ENCODE measurements at regions not wholly inside any gene's neighbourhood (a gene's known extent, or its start where the extent isn't known, plus 50 kb on each side); places are given as distances from the start of the nearest gene placed in this dataset.
"Not testable (repeated sequence)": the region's sequence is repeated elsewhere in the genome, so short reads cannot be mapped to it uniquely, and the experiment has no call there.

DNA sequence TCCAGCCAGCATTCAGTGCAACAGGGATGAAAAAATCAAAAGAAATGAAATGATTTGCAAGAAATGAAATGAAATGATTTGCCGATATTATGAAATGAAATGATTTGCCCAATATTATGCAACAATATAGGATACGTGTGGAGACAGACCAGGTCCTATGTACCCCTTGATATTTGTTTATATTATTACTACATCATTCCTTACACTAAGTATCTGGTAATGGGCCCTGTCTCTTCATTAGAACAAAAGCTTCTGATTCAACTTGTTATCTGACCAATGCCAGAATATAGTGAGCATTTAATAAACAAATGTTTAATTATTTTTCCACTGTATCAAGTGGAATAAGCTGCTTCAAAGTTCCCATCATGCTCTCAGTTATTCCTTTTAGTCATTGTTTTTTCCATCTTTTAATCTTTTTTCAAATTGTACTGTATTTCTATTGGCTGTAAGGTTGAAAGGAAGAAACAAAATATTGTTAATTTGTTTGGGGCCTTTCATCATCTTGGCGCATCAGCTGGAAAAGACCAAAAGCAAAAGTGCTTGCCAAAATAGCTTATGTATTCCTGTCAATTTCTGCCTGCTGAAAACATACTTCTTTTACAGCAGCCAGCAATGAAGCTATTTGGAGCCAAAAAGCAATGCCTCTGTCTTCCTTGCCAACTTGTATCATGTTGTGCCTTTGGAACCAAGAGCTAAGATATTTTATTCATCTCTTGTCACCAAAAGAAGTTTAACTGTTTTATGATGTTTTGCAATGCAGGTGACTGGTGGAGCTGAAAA is 2314.9 kb downstream of the LRRC4C start:
- DNase-seq (ENCODE audit: low spot score) = no peak

DNA sequence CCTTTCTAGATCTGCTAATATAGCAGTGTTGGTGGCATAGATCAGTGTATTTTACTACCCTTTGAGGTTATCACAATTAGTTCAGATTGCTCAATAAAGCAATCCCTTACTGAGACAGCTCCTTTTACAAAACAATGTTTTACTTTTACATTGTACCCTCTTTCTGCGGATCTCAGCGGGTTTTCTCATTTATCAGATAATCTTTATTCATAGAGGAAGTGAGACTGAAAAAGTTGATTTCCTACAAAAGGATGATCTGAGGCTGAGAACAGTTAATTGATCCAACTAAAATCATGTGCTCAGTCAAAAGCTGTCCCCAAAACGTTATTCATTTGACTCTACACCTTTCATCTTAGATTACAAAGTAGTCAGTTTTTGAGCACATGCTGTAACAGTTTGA is 2319.9 kb downstream of the LRRC4C start:
- DNase-seq (ENCODE audit: low spot score) = no peak

GRCh38 chr11:39120890-39121289 is 2338.6 kb downstream of the LRRC4C start:
- no peak for DNase-seq (ENCODE audit: low spot score)

GRCh38 chr11:39113606-39114005 is 2345.8 kb downstream of the LRRC4C start:
- no peak for DNase-seq (ENCODE audit: low spot score)

DNA sequence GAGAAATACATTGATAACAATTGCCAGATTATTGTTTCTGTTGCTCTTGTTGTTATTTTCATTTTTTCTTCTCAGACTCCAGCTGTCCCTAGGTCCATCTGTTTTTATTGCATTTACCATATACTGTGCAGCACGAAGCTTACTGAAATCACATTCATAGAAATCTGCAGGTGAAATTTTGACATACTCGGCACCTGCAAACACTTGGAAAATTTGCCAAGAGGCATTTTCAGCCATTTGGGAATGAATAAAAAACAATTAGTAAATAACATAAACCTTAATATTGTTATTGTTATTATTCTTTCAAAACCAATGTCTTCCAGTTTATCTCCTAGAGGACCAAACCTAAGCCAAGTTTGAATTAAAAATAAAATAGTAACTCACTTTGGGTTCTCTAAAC is 2357.2 kb downstream of the LRRC4C start:
- no peak for DNase-seq (ENCODE audit: low spot score)

- no peak for DNase-seq (ENCODE audit: low spot score)
Observed at GRCh38 chr11:39078465-39078864, 2381.0 kb downstream of the LRRC4C start.

DNA sequence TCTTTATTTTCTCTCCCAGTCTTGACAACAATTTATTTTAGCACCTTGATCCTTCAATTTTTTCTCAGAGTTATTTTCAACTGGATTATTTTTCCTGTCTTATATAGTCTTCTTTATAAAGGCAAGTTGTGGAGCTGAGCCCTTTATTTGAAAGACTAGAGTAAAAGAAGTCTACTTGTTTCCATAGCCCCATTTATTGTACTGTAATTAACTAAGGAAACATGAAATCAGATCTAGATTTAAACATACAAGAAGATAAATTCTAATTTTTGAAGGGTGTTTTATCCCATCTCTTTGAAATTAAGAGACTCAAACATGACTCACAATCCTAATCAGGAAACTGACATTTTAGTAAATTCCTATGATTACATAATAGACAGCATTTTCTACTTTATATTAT is 2421.8 kb downstream of the LRRC4C start:
- DNase-seq (ENCODE audit: low spot score) = no peak

DNA sequence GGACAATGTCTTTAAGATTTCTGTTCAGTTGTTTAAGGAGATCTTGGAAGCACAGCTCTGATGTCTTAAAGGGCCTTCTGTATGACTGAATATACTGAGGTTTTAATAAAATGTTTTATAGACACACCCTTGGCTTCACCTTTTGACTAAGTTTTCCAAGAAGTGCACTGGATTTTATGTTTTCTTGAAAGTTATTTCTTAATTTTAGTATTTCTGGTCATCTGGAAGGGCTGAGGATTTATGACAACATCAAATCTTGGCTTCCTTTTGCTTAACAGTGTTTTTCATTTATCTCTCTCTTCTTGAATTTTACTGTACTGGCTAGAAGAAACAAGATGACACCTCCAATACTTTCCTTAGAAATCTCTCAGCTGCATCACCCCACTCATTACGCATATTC is 2423.4 kb downstream of the LRRC4C start:
- no peak for DNase-seq (ENCODE audit: low spot score)

GRCh38 chr11:39021539-39021938 is 2423.5 kb upstream of the RAG2 start:
- DNase-seq (ENCODE audit: low spot score) = no peak

DNA sequence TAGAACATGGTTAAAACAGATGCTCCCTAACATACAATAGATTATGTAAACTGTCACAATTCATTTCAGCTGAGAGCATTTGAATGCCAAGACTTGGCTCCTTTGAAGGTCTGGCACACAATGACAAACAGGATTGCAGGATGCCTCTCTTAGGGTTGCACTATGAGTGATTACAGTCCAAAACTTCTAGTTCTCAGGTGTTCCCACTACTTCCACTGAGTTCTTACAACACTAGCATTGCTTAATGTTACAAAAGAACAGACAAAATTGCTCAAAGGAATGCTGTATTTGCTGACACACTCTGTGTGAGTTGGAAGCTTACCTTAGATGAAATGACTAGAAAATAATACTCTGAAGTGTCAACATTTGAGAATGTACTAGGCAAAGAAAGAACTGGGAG is 2413.8 kb upstream of the RAG2 start:
- DNase-seq (ENCODE audit: low spot score) = peak; percentile 12

DNA sequence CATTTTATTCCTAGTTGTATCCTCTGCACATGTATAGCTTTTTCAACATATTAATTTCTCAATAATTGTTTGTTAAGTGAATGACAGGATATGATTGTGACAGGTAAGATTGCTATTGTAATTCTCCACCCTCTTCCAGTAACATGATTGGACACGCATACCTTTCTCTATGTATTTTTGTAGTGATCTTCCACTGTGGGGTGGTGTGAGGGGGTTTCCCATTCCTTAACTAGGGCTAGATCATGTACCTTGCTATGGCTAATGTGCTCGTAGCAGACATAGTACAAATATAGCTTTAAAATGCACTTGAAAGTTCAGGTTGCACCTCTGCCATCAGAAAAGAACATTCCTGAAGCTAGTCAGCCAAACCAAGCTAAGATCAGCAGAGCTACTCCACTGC is 2392.8 kb upstream of the RAG2 start:
- DNase-seq (ENCODE audit: low spot score) = no peak

DNA sequence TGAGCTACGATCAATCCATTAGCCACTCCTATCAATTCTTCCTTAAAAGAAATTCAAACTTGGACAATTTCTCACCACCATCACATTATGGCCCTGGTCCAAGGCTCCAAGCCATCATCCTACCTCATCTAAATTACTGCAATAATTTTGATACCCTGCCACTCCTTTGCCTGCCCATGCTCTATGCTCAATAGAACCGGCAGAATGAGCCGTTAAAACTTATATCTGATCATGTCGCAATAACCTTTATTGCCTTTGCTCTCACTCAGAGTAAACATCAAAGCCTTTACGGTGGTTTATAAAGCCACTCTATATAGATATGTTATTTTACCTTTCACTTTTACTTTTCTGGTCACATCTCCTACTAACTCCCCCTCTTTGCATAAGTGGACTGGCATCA is 2392.1 kb upstream of the RAG2 start:
- DNase-seq (ENCODE audit: low spot score) = no peak

GRCh38 chr11:38988908-38989307 is 2390.9 kb upstream of the RAG2 start:
- DNase-seq (ENCODE audit: low spot score) = no peak

- no peak for DNase-seq (ENCODE audit: low spot score)
Observed at GRCh38 chr11:38972220-38972619, 2374.2 kb upstream of the RAG2 start.

DNA sequence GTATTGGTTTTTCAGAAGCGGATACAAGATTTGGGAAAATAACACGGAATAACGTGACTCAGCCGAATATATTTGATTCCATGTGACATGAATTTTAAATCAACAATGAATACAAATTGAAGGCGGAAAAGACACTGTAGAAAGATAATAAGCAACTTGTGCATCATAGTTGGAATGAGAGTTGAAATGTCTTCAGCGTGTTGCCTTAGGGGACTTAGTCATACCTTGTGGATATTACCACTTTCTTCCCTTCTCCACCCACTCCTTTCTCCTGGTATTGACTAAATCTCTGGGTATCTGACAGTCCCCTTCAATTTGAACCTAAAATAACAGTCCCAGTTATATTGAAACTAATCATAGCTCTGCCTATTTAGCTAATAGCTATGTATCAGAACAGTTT is 2373.1 kb upstream of the RAG2 start:
- DNase-seq (ENCODE audit: low spot score) = no peak

DNA sequence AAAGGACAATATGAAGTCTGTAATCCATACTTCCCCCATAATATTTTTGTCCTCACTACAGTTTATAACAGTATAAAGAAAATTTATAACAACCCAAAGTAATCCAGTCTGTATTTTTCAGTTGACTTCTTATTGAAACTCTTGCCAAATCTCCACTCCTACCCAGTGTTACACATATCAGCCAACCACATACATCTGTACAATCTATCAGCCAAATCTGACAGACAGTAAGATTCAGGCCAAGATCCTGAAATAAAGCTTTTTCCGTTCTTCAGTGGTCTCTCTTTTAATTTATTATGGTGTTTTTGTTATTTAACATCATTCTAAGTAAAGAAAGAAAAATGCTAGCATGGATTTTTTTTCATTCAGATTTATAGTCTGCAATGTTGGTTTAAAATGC is 2370.9 kb upstream of the RAG2 start:
- no peak for DNase-seq (ENCODE audit: low spot score)

GRCh38 chr11:38952698-38953097 is 2354.7 kb upstream of the RAG2 start:
- no peak for DNase-seq (ENCODE audit: low spot score)

DNA sequence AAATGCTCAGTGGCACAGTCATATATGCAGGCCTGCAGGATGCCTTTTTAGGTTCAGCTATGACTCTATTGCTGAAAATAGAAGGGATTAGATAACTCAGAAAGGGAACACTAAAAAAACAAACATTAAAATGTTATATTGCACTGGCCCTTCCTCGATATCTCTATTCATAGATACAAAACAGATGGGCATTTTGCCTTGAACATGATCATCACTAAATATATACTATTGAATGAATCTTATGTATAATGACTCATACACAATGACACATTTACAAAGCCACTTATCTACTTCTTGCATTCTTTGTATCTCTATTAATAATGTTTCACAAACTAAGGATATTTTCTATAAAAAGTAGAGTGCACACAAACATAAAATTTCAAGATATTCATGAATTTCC is 2352.8 kb upstream of the RAG2 start:
- DNase-seq (ENCODE audit: low spot score) = no peak

- DNase-seq (ENCODE audit: low spot score) = no peak
Observed at GRCh38 chr11:38948392-38948791, 2350.4 kb upstream of the RAG2 start.

DNA sequence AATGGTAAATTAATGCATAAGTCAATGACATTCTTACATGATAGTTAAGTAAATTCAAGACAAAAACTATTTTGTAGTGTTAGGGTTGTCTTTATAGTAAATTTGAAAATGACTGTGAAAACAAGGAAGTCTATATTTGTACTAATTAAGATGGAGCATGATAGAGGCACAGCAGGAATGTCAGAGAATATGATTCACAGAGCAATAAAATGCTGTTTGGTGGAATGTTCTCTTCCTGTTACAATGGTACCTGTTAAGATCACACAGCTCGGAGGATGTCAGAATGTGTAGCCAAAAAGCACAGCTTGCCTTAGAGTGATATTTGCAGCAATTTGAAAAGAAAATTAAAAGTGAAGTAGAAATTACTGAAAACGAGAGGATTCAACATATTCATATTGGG is 2339.7 kb upstream of the RAG2 start:
- DNase-seq (ENCODE audit: low spot score) = no peak

DNA sequence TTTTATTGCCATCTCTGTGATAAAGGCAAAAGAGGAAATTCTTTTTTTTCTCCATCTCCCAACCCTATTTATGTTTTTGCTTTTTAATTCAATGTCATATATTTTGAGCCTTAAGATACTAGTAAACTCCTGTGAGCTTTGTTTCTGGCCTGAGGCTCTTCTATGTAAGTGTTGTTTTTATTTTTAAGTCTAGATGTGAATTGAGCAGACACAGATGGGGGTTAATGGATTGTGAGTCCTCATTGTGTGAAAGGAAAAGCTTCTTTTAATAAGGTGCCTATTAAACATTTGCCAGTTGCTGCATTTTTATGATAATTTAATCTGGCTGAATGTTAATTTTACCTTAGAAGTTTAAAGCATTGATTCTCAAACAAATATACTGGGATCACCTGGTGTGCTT is 2337.9 kb upstream of the RAG2 start:
- no peak for DNase-seq (ENCODE audit: low spot score)

- no peak for DNase-seq (ENCODE audit: low spot score)
Observed at GRCh38 chr11:38927993-38928392, 2330.0 kb upstream of the RAG2 start.

GRCh38 chr11:38924644-38925043 is 2326.6 kb upstream of the RAG2 start:
- DNase-seq (ENCODE audit: low spot score) = no peak

DNA sequence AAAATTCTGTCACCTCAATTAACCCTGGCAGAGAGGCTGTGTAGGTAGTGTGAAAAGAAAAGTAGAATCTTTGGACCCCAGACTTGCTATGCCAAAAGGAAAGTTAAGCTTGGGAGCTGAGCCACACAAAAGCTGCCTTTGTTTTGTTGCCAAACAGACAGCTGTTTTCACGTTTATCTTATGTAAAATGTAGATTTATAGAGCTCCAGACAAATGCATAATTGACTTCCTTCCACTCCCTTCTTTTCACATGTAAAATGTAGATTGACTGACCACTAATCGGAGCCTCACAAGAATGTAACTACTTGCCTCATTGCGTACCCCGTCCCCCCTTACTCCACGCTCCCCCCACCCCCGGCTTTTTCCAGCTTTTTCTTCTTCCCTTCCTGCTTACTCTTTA is 2302.2 kb upstream of the RAG2 start:
- no peak for DNase-seq (ENCODE audit: low spot score)

GRCh38 chr11:38894201-38894600 is 2296.2 kb upstream of the RAG2 start:
- DNase-seq (ENCODE audit: low spot score) = not testable (repeated sequence)
